H1 (cell line): ENCODE measurements at regions not wholly inside any gene's neighbourhood (a gene's known extent, or its start where the extent isn't known, plus 50 kb on each side); places are given as distances from the start of the nearest gene placed in this dataset.

ENCODE experiments used
- EZH2 ChIP-seq: fragments of 200-600 bp; sonication (generic); IDR thresholded peaks from 2 replicates; pipeline ENCODE4 v1.7.1; 2012; ENCODE audit warnings: low read depth, mild to moderate bottlenecking, moderate library complexity, low read length, inconsistent platforms; ENCODE audit not compliant: severe bottlenecking
- KDM1A ChIP-seq: fragments of 200-600, 300-600 bp; sonication (generic); IDR thresholded peaks from 2 replicates; pipeline ENCODE4 v1.7.1; 2016; ENCODE audit warnings: mild to moderate bottlenecking, low read length, borderline replicate concordance
- SIN3A ChIP-seq, 2 experiments: IDR thresholded peaks in 1 of 2; conservative IDR thresholded peaks in 1 of 2; 2 replicates each; pipeline ENCODE4 v1.6.1; 2011 to 2012; ENCODE audit warnings: low read length in 2 of 2, improper control_type of control experiment in 1 of 2, low read depth in 1 of 2, mild to moderate bottlenecking in 1 of 2
- SIX5 ChIP-seq: IDR thresholded peaks from 2 replicates; pipeline ENCODE4 v1.6.1; 2011; ENCODE audit warnings: mild to moderate bottlenecking, low read depth, low read length
- TBP ChIP-seq: IDR thresholded peaks from 2 replicates; pipeline ENCODE4 v1.6.1; 2011; ENCODE audit warnings: low read depth, low read length, improper control_type of control experiment

DNA sequence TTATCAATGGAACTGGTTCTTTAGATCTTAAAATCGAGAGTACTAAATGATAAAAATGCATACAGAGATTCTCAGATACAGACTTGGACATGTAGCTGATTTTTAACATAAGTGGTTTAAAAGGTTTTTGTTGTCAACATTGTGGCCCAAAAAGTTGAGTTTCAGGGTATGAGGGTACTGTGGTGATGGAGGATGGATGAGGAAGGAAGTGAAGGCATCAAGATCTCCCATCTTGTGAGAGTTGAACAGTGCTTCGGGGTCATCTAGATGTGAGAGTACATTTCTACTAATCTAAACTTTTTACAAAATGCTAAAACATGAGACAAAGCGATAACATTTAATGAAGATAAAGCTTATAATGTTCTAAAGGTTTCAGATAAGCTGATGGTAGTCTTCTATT, 452.6 kb downstream of the PCNX1 start (continued):
- TF ChIP-seq EZH2 = no peak
- no peak for TF ChIP-seq KDM1A
- no peak for TF ChIP-seq TBP
- TF ChIP-seq SIX5 = no peak
- TF ChIP-seq SIN3A (conservative IDR thresholded peaks at IDR 0.05 in 1 of 2, IDR thresholded peaks at IDR 0.05 in 1 of 2; ENCODE audit: low read depth in 1 of 2, low read length in 2 of 2) = no peak
